K562 (cell line): ENCODE measurements at regions not wholly inside any gene's neighbourhood (a gene's known extent, or its start where the extent isn't known, plus 50 kb on each side); places are given as distances from the start of the nearest gene placed in this dataset.
A peak's percentile ranks its signal among the peaks of the same experiment; 100 is the strongest.
"Not testable (repeated sequence)": the region's sequence is repeated elsewhere in the genome, so short reads cannot be mapped to it uniquely, and the experiment has no call there.

Experiments
- ATAC-seq: fragments of 200-7000 bp; cut with Tn5 transposase; 3 replicates; pipeline ENCODE4 v1.9.1; 2020; ENCODE audit warnings: moderate library complexity
- BruUV-seq: library from RNA; stranded (reverse); fragments of 400-500 nt; replicated peaks from 2 replicates; lab custom pipeline; 2021; lab: Mats Ljungman, UMichigan
- CTCF ChIA-PET: fragments of 300-600 bp; formaldehyde crosslinking; extraction: SDS; loops from one replicate; lab custom pipeline; 2021; ENCODE audit warnings: low intra/inter-chr PET ratio; lab: Yijun Ruan, JAX
- POLR2A ChIA-PET: fragments of 300-600, 350-650 bp; sonication (Branson Sonifier 250); formaldehyde crosslinking; extraction: SDS; loops from one replicate; lab custom pipeline; 2021; ENCODE audit warnings: antibody characterized with exemption, inconsistent platforms; lab: Yijun Ruan, JAX
- DNase-seq, 4 experiments: peaks; one replicate each; pipeline versions ENCODE4 v3.0.0 to v3.0.0-alpha.2; 2011 to 2018; ENCODE audit warnings: low spot score in 3 of 4, mixed read lengths in 3 of 4; ENCODE audit errors: extremely low read depth in 1 of 4
- FAIRE-seq: peaks from 2 replicates; lab custom pipeline; 2011; peaks lifted over from hg19 to GRCh38; lab: Jason Lieb, UNC
- H2AFZ ChIP-seq: 2 replicates; pipeline ENCODE4 v1.6.0; 2011; ENCODE audit warnings: low read depth, low read length, control low read depth, inconsistent platforms
- H3K27ac ChIP-seq: fragments of 200-600 bp; 3 replicates; pipeline ENCODE4 v1.8.0; 2011; ENCODE audit warnings: low read depth, mild to moderate bottlenecking, control low read depth, inconsistent platforms, low read length, moderate library complexity, mixed read lengths; ENCODE audit errors: extremely low read depth
- H3K27me3 ChIP-seq, 2 experiments: fragments of 300-600 bp in 1 of 2; 2 replicates in 1 of 2; 3 replicates in 1 of 2; pipeline versions ENCODE4 v1.6.0 to v1.8.0; 2011; ENCODE audit warnings: inconsistent platforms in 2 of 2, low read length in 2 of 2, mild to moderate bottlenecking in 1 of 2, mixed read lengths in 1 of 2, moderate library complexity in 1 of 2; ENCODE audit not compliant: control insufficient read depth in 2 of 2, insufficient read depth in 2 of 2
- H3K36me3 ChIP-seq: fragments of 300-600 bp; 3 replicates; pipeline ENCODE4 v1.8.0; 2011; ENCODE audit warnings: mild to moderate bottlenecking, low read length, inconsistent platforms; ENCODE audit not compliant: control insufficient read depth, insufficient read depth
- H3K4me1 ChIP-seq, 2 experiments: fragments of 200-600 bp in 1 of 2; replicated peaks in 1 of 2; 2 replicates in 1 of 2; 3 replicates in 1 of 2; pipeline versions ENCODE4 v1.5.1 to v1.8.0; 2011; ENCODE audit warnings: inconsistent platforms in 2 of 2, low read length in 2 of 2, mild to moderate bottlenecking in 1 of 2, mixed read lengths in 1 of 2, moderate library complexity in 1 of 2; ENCODE audit not compliant: control insufficient read depth in 2 of 2, insufficient read depth in 2 of 2
- H3K4me2 ChIP-seq: 2 replicates; pipeline ENCODE4 v1.6.1; 2011; ENCODE audit warnings: low read length, control low read depth, inconsistent platforms, mixed read lengths; ENCODE audit not compliant: insufficient read depth
- H3K4me3 ChIP-seq: fragments of 200-600 bp; sonication (generic), shearing (Covaris generic); 2 replicates; pipeline ENCODE4 v1.5.1; 2016; ENCODE audit warnings: control low read depth, inconsistent platforms
- H3K79me2 ChIP-seq: fragments of 200-600 bp; 3 replicates; pipeline ENCODE4 v1.8.0; 2011; ENCODE audit warnings: low read length, inconsistent platforms; ENCODE audit not compliant: control insufficient read depth, insufficient read depth
- H3K9ac ChIP-seq, 2 experiments: 2 replicates each; pipeline versions ENCODE4 v1.6.0 to v1.6.1; 2011; ENCODE audit warnings: low read depth in 2 of 2, low read length in 2 of 2, control low read depth in 1 of 2, inconsistent platforms in 1 of 2, mild to moderate bottlenecking in 1 of 2, mixed read lengths in 1 of 2; ENCODE audit not compliant: insufficient read depth in 1 of 2
- H3K9me1 ChIP-seq: one replicate; pipeline ENCODE4 v1.6.0; 2011; ENCODE audit warnings: inconsistent platforms, mild to moderate bottlenecking, low read length, moderate library complexity; ENCODE audit not compliant: control insufficient read depth, insufficient read depth
- H3K9me3 ChIP-seq: replicated peaks from 2 replicates; pipeline ENCODE4 v1.5.1; 2011; ENCODE audit warnings: low read depth, low read length, inconsistent platforms; ENCODE audit not compliant: control insufficient read depth, insufficient read depth
- H4K20me1 ChIP-seq: replicated peaks from 2 replicates; pipeline ENCODE4 v1.6.1; 2011; ENCODE audit warnings: low read length, inconsistent platforms, mixed read lengths; ENCODE audit not compliant: control insufficient read depth, insufficient read depth
- WGBS: fragments of 100-300 bp; shearing (Covaris generic); methylation state at CpG from one replicate; pipeline ENCODE4 v1.1.6; 2016; ENCODE audit warnings: low coverage, mixed read lengths; ENCODE audit not compliant: insufficient coverage; ENCODE audit errors: missing lambda C conversion rate; 5-methylcytosine and 5-hydroxymethylcytosine counted together
- in situ Hi-C: fragments of 300-500 bp; cut with MboI; formaldehyde crosslinking; loops from 4 replicates; pipeline ENCODE4 v1.15.0; 2018; ENCODE audit warnings: inconsistent platforms, mixed read lengths
- intact Hi-C: fragments of 100-400 bp; cut with micrococcal nuclease; formaldehyde crosslinking; loops from 2 replicates; pipeline ENCODE4 v1.14.2; 2022

DNA sequence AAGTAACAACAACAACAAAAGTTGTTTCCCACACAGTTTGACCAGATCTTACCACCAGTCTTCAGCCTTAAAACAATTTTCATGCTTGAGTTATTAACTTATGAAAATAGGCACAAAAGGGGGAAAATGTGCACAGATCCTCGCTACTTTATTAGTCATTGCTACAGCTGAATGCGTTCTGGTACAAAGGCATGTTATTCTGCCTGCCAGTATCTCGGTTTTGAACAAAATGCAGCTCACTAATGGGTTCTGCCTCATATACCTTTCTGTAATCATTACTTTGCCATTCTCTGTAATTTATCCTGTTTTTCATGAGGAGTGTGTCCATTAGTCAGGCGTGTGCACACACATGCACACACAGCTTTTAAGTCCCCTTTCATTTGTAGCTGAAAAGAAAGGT is 247.6 kb downstream of the BCL2L11 start:
- H3K27ac ChIP-seq, H4K20me1 ChIP-seq, H3K4me1 ChIP-seq, H3K9me3 ChIP-seq, H3K9me1 ChIP-seq, H3K36me3 ChIP-seq, intact Hi-C loops, in situ Hi-C loops, DNase-seq, POLR2A ChIA-PET, H3K79me2 ChIP-seq, H3K27me3 ChIP-seq, H3K4me3 ChIP-seq, H2AFZ ChIP-seq, H3K4me2 ChIP-seq, ATAC-seq, CTCF ChIA-PET, H3K9ac ChIP-seq, FAIRE-seq, BruUV-seq: not testable (repeated sequence)
- no CpG with 5 or more reads among the region's 4 CpGs for WGBS

DNA sequence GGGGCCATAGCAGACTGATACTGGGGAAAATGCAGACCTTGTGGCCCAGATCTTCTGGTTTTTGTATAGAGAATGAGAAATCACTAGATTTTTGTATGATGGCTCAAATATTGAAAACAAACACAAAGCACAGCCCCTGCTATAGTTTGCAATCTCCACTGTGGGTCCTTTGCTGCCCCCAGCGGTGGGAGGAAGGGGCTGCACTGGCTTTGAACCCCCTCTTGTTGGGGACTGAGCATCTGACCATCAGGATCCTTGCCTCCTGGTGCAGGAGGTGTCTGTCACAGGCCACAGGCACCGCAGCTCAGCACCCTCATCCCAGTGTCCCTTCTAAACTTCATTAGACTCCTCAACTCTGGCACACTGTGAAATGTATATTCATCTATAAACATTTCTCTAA is 252.3 kb downstream of the BCL2L11 start:
- H3K79me2 ChIP-seq = peaks cover 16% of the 10 kb centered on the region
- H3K9me3 ChIP-seq, H4K20me1 ChIP-seq, BruUV-seq, DNase-seq, POLR2A ChIA-PET, H3K36me3 ChIP-seq, H2AFZ ChIP-seq, H3K9ac ChIP-seq, in situ Hi-C loops, H3K27ac ChIP-seq, H3K4me3 ChIP-seq, intact Hi-C loops, CTCF ChIA-PET, H3K27me3 ChIP-seq, H3K4me2 ChIP-seq, H3K9me1 ChIP-seq: not testable (repeated sequence)
- ATAC-seq = peak; percentile 78
- no CpG with 5 or more reads among the region's 2 CpGs for WGBS
- H3K4me1 ChIP-seq = peaks cover 0 to 11% of the 10 kb centered on the region in 2 experiments; a peak in 3 of 5 replicates
- FAIRE-seq = peak; percentile 83
